SK-N-SH (cell line): ENCODE measurements at regions not wholly inside any gene's neighbourhood (a gene's known extent, or its start where the extent isn't known, plus 50 kb on each side); places are given as distances from the start of the nearest gene placed in this dataset.

Experiments used
- CTCF ChIA-PET: fragments of 300-600, 350-600 bp; formaldehyde crosslinking; extraction: SDS; loops from one replicate; lab custom pipeline; 2021; lab: Yijun Ruan, JAX
- POLR2A ChIA-PET: fragments of 350-600 bp; sonication (Branson Sonifier 250); formaldehyde crosslinking; extraction: SDS; loops from one replicate; lab custom pipeline; 2020; ENCODE audit warnings: antibody characterized with exemption, inconsistent platforms; lab: Yijun Ruan, JAX
- DNase-seq: peaks from one replicate; pipeline ENCODE4 v3.0.0; 2012
- H2AFZ ChIP-seq: fragments of 200-600 bp; sonication (generic); 2 replicates; pipeline ENCODE4 v1.8.1; 2016; ENCODE audit warnings: antibody characterized with exemption, mild to moderate bottlenecking, low read depth
- H3F3A ChIP-seq: fragments of 200-600 bp; sonication (generic); replicated peaks from 2 replicates; pipeline ENCODE3; 2016; ENCODE audit warnings: antibody characterized with exemption, mild to moderate bottlenecking; ENCODE audit not compliant: insufficient read depth
- H3K27ac ChIP-seq, 2 experiments: fragments of 200-500 bp in 1 of 2; fragments of 200-600 bp in 1 of 2; sonication (Bioruptor generic) in 1 of 2; sonication (generic), shearing (Covaris generic) in 1 of 2; 2 replicates each; pipeline versions ENCODE4 v1.5.1 to v1.6.1; 2014 to 2016; ENCODE audit warnings: low read depth in 2 of 2, inconsistent platforms in 1 of 2, low read length in 1 of 2, mild to moderate bottlenecking in 1 of 2, mixed read lengths in 1 of 2
- H3K27me3 ChIP-seq: fragments of 200-600 bp; sonication (generic), shearing (Covaris generic); 2 replicates; pipeline ENCODE4 v1.6.1; 2016; ENCODE audit warnings: mixed run types; ENCODE audit not compliant: insufficient read depth
- H3K36me3 ChIP-seq, 2 experiments: fragments of 200-500 bp in 1 of 2; fragments of 200-600 bp in 1 of 2; sonication (Bioruptor generic) in 1 of 2; sonication (generic) in 1 of 2; replicated peaks in 1 of 2; 2 replicates each; pipeline versions ENCODE3 to v1.5.1; 2014 to 2016; ENCODE audit warnings: low read length in 1 of 2, mild to moderate bottlenecking in 1 of 2; ENCODE audit not compliant: insufficient read depth in 2 of 2, control insufficient read depth in 1 of 2
- H3K4me1 ChIP-seq, 2 experiments: fragments of 200-500 bp in 1 of 2; fragments of 200-600 bp in 1 of 2; sonication (Bioruptor generic) in 1 of 2; sonication (generic), shearing (Covaris generic) in 1 of 2; 2 replicates each; pipeline versions ENCODE4 v1.5.1 to v1.6.1; 2014 to 2016; ENCODE audit warnings: low read depth in 1 of 2, low read length in 1 of 2, mixed run types in 1 of 2; ENCODE audit not compliant: insufficient read depth in 2 of 2, control insufficient read depth in 1 of 2
- H3K4me2 ChIP-seq: fragments of 200-600 bp; sonication (generic), shearing (Covaris generic); 2 replicates; pipeline ENCODE4 v1.6.1; 2017; ENCODE audit warnings: mixed run types
- H3K4me3 ChIP-seq, 2 experiments: fragments of 200-500 bp in 1 of 2; fragments of 200-600 bp in 1 of 2; sonication (Bioruptor generic) in 1 of 2; sonication (generic), shearing (Covaris generic) in 1 of 2; 2 replicates each; pipeline versions ENCODE4 v1.5.1 to v1.8.1; 2014 to 2016; ENCODE audit warnings: low read depth in 2 of 2, inconsistent platforms in 1 of 2, low read length in 1 of 2, mild to moderate bottlenecking in 1 of 2, mixed read lengths in 1 of 2, moderate library complexity in 1 of 2
- H3K79me2 ChIP-seq: fragments of 200-600 bp; sonication (generic); 2 replicates; pipeline ENCODE4 v1.8.1; 2017; ENCODE audit warnings: mild to moderate bottlenecking; ENCODE audit not compliant: insufficient read depth
- H3K9ac ChIP-seq: fragments of 200-600 bp; sonication (generic); 2 replicates; pipeline ENCODE4 v1.6.1; 2017; ENCODE audit warnings: mixed run types
- H3K9me2 ChIP-seq: fragments of 200-600 bp; sonication (generic); 2 replicates; pipeline ENCODE4 v1.6.1; 2017; ENCODE audit warnings: mixed run types
- H3K9me3 ChIP-seq: fragments of 200-600 bp; sonication (generic); 2 replicates; pipeline ENCODE4 v1.6.1; 2017; ENCODE audit warnings: mixed run types, mild to moderate bottlenecking, moderate library complexity
- H4K20me1 ChIP-seq: fragments of 200-600 bp; sonication (generic); 2 replicates; pipeline ENCODE4 v1.6.1; 2017; ENCODE audit warnings: mild to moderate bottlenecking, mixed run types; ENCODE audit not compliant: insufficient read depth
- ELF1 ChIP-seq: IDR thresholded peaks from 2 replicates; pipeline ENCODE4 v1.4.0; 2012
- MEF2A ChIP-seq: IDR thresholded peaks from 2 replicates; pipeline ENCODE4 v1.4.0; 2012; ENCODE audit warnings: low read depth, borderline replicate concordance
- MXI1 ChIP-seq: IDR thresholded peaks from 2 replicates; pipeline ENCODE4 v1.6.1; 2012; ENCODE audit warnings: mild to moderate bottlenecking, low read depth, low read length, improper control_type of control experiment
- NFIC ChIP-seq: IDR thresholded peaks from 2 replicates; pipeline ENCODE4 v1.4.0; 2012; ENCODE audit warnings: borderline replicate concordance
- PBX3 ChIP-seq: IDR thresholded peaks from 2 replicates; pipeline ENCODE4; 2012
- POLR2AphosphoS5 ChIP-seq: IDR thresholded peaks from 2 replicates; pipeline ENCODE4 v1.6.1; 2012; ENCODE audit warnings: low read depth, low read length
- RAD21 ChIP-seq: IDR thresholded peaks from 2 replicates; pipeline ENCODE4 v1.6.1; 2012; ENCODE audit warnings: mild to moderate bottlenecking, low read length
- RCOR1 ChIP-seq: fragments of 150-350 bp; IDR thresholded peaks from 2 replicates; pipeline ENCODE4 v1.6.1; 2017; ENCODE audit warnings: antibody characterized with exemption, low read length
- RFX5 ChIP-seq: IDR thresholded peaks from 2 replicates; pipeline ENCODE4 v1.6.1; 2012; ENCODE audit warnings: mild to moderate bottlenecking, improper control_type of control experiment, low read length
- SIN3A ChIP-seq: IDR thresholded peaks from 2 replicates; pipeline ENCODE4 v1.6.1; 2012; ENCODE audit warnings: low read depth, mild to moderate bottlenecking, low read length, moderate library complexity, borderline replicate concordance
- SMC3 ChIP-seq: IDR thresholded peaks from 2 replicates; pipeline ENCODE4 v1.6.1; 2012; ENCODE audit warnings: low read depth, low read length, improper control_type of control experiment
- TCF12 ChIP-seq: IDR thresholded peaks from 2 replicates; pipeline ENCODE4 v1.4.0; 2012
- WGBS: methylation state at CpG from one replicate; pipeline ENCODE4 v1.1.6; 2017; ENCODE audit warnings: low lambda C conversion rate; 5-methylcytosine and 5-hydroxymethylcytosine counted together
- TF ChIP-seq, protein P1 (sequence below): IDR thresholded peaks from 2 replicates; pipeline ENCODE4 v1.4.0; 2012; ENCODE audit warnings: low read depth, borderline replicate concordance
- TF ChIP-seq, protein P2 (sequence below): IDR thresholded peaks from 2 replicates; pipeline ENCODE4 v1.4.0; 2012; ENCODE audit warnings: low read depth
- TF ChIP-seq, protein P3 (sequence below): fragments of 150-350 bp; IDR thresholded peaks from 2 replicates; pipeline ENCODE4 v1.6.1; 2016; ENCODE audit warnings: mild to moderate bottlenecking, low read depth, low read length
- TF ChIP-seq, protein P4 (sequence below): fragments of 150-350 bp; IDR thresholded peaks from 2 replicates; pipeline ENCODE4 v1.6.1; 2017; ENCODE audit warnings: antibody characterized with exemption, low read length, low read depth, borderline replicate concordance

GRCh38 chr14:37729218-37729617, 133.8 kb downstream of the TTC6 start (continued):
- TF ChIP-seq, protein P1, sequence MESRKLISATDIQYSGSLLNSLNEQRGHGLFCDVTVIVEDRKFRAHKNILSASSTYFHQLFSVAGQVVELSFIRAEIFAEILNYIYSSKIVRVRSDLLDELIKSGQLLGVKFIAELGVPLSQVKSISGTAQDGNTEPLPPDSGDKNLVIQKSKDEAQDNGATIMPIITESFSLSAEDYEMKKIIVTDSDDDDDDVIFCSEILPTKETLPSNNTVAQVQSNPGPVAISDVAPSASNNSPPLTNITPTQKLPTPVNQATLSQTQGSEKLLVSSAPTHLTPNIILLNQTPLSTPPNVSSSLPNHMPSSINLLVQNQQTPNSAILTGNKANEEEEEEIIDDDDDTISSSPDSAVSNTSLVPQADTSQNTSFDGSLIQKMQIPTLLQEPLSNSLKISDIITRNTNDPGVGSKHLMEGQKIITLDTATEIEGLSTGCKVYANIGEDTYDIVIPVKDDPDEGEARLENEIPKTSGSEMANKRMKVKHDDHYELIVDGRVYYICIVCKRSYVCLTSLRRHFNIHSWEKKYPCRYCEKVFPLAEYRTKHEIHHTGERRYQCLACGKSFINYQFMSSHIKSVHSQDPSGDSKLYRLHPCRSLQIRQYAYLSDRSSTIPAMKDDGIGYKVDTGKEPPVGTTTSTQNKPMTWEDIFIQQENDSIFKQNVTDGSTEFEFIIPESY: no peak
- TF ChIP-seq, protein P2, sequence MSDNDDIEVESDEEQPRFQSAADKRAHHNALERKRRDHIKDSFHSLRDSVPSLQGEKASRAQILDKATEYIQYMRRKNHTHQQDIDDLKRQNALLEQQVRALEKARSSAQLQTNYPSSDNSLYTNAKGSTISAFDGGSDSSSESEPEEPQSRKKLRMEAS: no peak
- TF ChIP-seq TCF12 (no peak), SIN3A (no peak), NFIC (no peak)
- TF ChIP-seq, protein P3, sequence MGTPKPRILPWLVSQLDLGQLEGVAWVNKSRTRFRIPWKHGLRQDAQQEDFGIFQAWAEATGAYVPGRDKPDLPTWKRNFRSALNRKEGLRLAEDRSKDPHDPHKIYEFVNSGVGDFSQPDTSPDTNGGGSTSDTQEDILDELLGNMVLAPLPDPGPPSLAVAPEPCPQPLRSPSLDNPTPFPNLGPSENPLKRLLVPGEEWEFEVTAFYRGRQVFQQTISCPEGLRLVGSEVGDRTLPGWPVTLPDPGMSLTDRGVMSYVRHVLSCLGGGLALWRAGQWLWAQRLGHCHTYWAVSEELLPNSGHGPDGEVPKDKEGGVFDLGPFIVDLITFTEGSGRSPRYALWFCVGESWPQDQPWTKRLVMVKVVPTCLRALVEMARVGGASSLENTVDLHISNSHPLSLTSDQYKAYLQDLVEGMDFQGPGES: no peak

- H3K36me3 ChIP-seq: no peaks in the 10 kb centered on the region
- H3K4me2 ChIP-seq: no peak overlapping the region
- no peak overlapping the region for H2AFZ ChIP-seq
- H3K79me2 ChIP-seq: no peaks in the 10 kb centered on the region
- no peak overlapping the region for H3K27ac ChIP-seq
- no peaks in the 10 kb centered on the region for H3K4me1 ChIP-seq
- TF ChIP-seq SIN3A (no peak), SMC3 (no peak), POLR2AphosphoS5 (no peak), MEF2A (no peak), MXI1 (no peak), RCOR1 (no peak), RFX5 (no peak), PBX3 (no peak), ELF1 (no peak), RAD21 (no peak), TCF12 (no peak)
- TF ChIP-seq, protein P1: no peak
- TF ChIP-seq, protein P4, sequence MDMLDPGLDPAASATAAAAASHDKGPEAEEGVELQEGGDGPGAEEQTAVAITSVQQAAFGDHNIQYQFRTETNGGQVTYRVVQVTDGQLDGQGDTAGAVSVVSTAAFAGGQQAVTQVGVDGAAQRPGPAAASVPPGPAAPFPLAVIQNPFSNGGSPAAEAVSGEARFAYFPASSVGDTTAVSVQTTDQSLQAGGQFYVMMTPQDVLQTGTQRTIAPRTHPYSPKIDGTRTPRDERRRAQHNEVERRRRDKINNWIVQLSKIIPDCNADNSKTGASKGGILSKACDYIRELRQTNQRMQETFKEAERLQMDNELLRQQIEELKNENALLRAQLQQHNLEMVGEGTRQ: no peak
- no peaks in the 10 kb centered on the region for H3K9me2 ChIP-seq
- H3F3A ChIP-seq: no peaks in the 10 kb centered on the region
- no peaks in the 10 kb centered on the region for H4K20me1 ChIP-seq
- ChIA-PET CTCF (no interaction called here), POLR2A (no interaction called here)
- H3K9ac ChIP-seq: no peak overlapping the region
- H3K4me3 ChIP-seq: no peak overlapping the region
- no peak for DNase-seq
- no peaks in the 10 kb centered on the region for H3K9me3 ChIP-seq
- H3K27me3 ChIP-seq: no peaks in the 10 kb centered on the region
- 23% methylated on average over 4 of the region's 4 CpGs for WGBS
Measured at GRCh38 chr14:37731094-37731493, 135.7 kb downstream of the TTC6 start.
